Activated CD8-positive, alpha-beta memory T cell treated with anti-CD3 and anti-CD28 coated beads, Interleukin-2, amount 50 U/mL, for 48 hours (primary cell): ENCODE measurements at regions not wholly inside any gene's neighbourhood (a gene's known extent, or its start where the extent isn't known, plus 50 kb on each side); places are given as distances from the start of the nearest gene placed in this dataset.
"Not testable (repeated sequence)": the region's sequence is repeated elsewhere in the genome, so short reads cannot be mapped to it uniquely, and the experiment has no call there.

Experiments
- DNase-seq: peaks from one replicate; pipeline ENCODE4 v3.0.0-alpha.2; 2020

DNA sequence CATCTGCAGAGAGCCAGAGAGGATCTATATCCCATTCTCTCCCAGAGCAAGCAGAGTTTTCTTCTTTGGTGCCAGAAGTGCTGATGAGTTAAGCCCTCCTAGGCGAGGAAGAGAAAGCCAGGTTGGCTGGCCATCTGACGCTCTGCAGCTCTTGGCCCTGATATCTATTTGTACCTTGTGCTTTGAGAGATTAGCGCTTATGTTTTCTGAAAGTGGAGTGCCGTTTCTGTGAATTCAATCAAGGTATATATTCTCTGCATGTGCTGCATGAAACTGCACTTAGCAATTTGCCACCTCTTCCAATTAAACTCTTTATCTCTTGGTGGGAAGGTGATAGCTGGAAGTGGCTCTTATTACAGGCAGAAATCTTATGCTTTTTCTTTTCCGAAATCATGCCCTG lies 177.5 kb downstream of the LPIN1 start:
- no peak for DNase-seq

DNA sequence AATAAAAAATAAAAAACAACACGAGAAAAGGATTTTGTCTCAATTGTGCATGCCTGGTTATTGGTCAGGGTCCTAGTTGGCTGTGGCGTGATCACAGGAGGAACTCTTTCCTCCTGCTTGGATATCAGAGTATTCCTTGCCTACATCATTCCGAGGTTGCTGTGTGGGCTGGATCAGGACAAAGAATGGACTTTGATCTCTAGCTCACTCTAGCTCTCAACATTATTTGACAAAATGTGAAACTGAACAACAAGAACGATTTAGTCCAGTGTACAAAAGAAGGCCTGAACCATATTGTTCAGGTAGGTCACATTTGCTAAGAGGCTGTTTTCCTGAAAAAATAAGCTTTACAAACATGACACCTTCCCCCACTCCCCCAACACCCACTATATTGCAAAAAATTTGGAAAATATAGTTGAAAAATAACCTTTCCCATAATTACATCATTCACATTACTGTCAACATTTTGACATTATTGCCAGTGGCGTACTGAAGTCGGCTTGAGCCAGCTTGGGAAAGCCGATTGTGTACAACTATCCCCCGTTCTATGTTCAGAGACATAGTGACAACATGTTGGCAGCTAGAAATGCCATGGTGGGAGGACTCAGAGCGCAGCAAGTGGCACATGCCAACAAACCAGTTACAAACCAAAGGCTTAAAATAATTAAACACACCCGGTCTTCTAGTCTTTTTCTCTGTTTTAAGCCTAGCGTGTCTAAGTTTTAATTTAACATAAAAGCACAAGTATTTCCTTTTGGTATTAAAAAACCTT lies 179.0 kb downstream of the LPIN1 start:
- DNase-seq: no peak

DNA sequence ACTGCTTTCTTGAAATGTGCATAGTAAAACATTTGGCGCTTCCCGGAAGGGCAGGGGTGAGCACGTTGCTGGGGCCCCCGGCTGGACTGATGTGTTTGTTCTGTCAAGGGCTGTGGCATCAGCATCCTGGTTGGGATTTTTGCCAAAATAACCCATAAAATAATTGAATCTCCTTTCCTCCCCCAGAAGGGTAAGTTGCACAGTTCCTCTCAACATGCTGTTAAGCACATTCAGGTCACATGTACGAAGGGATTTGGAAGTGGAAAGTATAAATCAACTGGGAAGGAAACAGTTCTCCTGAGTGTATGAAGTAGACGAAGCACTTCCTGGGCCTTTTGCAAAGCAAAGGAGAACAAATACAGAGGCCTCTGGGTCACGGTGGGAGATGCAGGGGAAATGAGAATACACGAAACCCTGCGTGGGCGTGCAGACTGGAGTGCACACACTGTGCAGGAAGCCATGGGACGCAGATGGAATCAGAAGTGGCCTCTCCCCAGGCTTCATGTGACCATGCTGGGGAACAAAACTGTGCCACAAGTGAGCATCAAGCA lies 183.9 kb downstream of the LPIN1 start:
- no peak for DNase-seq

DNA sequence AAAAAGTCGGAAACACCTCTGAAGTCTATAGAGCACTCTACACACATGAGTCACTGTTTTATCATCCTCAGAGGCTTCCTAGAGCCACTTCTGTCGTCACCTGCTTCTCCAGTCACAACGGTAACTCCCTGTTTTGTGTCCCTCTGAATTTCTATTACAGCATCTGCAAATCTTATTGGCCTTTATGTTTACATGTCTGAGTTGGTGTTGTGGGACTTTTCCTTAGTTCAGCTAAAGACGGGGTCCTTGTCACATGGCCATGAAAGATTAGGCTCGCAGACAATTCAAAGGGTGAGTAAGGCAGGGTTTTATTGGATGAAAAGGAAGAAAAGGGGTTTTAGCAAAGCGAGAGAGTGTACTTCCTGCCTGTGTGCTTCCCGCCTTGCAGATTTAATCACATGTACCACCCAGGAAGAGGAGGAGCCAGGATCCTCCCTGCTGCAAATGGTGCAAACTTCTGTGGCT lies 185.6 kb downstream of the LPIN1 start:
- no peak for DNase-seq

DNA sequence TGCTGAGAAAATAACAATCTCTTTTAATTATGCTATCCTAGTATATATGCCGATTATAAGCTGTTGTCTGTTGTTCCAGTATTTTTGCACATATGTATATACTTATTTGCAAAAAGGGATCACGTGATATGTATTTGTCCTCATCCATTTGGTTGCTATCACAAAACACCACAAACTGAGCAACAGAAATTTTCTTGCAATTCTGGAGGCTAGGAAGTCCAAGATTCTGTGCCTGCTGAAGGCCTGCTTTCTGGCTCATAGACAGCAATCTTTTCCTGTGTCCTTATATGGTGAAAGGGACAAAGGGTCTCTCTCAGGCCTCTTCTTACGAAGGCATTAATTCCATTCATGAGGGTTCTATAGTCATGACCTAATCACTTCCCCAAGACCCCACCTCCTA lies 186.5 kb downstream of the LPIN1 start:
- no peak for DNase-seq

DNA sequence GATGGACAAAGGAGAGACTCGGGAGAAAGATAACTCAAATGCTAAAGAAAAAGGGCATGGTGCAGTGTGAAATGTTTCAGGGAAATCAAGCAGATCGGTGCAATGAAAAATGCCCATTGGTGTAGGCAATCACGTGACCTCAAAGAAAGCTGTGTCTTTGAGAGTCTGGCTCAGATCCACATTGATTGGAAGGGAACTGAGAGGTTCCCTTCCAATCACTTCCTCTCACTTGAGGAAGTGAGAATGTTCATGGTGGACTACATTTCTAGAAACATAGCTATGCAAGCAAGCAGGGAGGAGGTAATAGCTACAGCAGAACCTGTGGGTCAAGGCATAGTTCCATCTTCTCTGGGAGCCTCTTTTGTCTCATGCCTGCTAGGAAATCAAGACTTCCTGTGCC lies 187.4 kb downstream of the LPIN1 start:
- no peak for DNase-seq

DNA sequence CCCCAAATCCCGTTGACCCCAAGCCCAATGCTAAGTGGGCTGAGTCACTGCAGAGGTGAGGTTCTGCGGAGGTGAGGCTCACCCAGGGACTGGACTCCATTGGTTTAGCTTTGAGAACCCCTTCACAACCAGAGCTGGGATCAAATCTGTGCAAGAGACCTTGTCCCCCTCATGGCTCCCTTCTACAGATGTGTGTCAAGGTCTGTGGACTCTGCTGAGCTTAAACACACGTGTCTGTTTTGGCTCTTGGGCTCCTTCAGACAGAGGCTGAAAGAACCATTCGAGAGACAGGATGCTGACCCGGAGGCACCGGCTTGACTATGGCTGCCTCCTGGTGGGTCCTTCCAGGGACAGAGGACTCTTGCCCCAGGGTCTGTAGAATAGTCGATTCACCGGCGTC lies 190.3 kb downstream of the LPIN1 start:
- no peak for DNase-seq

DNA sequence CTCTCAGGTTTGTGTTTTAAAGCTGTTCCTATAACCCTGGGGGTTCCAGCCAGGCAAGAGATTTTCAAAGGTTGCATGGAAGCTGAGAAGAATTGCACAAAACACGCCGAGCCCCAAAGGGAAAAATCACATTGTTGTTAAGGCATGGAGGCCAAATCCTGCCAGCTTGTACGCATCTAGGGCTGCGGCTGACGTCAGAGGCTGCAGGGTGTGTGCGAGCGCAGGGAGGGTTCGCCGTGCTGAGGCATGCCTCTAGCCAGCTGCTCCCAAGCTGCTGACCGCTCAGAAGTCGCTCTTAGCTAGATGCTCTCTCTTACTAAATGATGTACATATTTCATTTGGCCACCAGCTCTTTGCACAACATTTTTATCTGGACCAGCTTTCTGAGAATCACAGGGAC lies 191.8 kb downstream of the LPIN1 start:
- DNase-seq: no peak

DNA sequence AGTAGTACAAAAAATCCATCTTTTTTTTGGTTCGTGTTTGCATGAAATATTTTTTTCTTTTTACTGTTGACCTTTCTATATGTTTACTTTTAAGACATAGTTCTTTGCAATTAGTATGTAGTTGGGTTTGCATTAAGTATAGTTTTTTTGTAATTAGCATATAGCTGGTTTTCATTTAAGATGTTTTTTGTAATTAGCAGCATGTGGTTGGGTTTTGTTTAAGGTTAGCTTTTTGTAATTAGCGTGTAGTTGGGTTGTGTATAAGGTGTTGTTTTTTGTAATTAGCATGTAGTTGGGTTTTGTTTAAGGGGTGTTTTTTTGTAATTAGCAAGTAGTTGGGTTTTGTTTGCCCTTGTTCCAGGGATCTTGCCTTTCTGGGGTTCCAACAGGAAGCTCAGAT lies 193.1 kb downstream of the LPIN1 start:
- no peak for DNase-seq

DNA sequence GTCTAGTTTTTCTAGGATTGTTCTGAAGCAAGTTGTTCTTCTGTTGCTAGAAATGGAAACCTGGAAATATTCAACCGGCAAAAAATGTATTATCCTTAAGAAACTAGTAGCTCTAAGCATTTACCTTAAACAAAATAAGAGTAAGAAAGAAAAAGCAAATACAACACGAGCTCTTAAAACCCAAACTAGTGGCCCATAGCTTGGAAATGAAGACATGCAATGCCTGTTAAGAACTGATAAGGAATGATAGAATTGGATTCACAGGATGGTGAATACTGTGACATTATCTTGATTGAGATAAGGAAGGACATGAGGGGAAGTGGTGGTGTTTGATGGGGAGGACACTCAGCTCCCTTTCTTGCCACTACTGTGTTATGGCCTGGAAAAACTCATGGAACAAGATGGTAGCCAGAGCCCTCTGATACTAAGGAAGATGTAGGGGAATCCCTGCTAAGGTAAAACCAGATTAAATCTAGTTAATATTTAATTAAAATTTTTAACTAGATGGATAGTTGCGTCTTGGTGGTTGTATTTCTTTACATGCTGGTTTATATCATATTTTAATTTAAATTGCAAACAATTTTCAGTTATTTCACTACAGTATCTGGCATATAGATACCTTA lies 193.8 kb downstream of the LPIN1 start:
- DNase-seq: no peak

DNA sequence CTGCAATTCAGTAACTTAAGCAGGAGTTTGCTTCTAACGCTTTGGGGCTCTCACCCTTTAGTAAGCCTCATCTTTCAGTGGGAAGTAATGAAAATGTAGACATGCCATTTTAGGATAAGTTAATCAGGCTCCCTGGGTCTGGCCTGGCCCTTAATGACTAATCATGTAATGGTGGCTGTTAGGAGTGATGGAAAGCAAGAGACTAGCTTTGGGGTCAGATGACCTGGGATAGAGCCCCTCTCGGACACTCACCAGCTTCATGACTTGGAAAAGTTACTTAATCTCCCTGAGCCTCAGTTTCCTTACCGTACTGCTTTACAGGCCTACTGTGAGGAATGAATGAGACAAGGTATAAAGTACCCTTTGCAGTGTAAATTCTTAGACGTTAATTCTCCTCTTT lies 194.4 kb downstream of the LPIN1 start:
- no peak for DNase-seq

DNA sequence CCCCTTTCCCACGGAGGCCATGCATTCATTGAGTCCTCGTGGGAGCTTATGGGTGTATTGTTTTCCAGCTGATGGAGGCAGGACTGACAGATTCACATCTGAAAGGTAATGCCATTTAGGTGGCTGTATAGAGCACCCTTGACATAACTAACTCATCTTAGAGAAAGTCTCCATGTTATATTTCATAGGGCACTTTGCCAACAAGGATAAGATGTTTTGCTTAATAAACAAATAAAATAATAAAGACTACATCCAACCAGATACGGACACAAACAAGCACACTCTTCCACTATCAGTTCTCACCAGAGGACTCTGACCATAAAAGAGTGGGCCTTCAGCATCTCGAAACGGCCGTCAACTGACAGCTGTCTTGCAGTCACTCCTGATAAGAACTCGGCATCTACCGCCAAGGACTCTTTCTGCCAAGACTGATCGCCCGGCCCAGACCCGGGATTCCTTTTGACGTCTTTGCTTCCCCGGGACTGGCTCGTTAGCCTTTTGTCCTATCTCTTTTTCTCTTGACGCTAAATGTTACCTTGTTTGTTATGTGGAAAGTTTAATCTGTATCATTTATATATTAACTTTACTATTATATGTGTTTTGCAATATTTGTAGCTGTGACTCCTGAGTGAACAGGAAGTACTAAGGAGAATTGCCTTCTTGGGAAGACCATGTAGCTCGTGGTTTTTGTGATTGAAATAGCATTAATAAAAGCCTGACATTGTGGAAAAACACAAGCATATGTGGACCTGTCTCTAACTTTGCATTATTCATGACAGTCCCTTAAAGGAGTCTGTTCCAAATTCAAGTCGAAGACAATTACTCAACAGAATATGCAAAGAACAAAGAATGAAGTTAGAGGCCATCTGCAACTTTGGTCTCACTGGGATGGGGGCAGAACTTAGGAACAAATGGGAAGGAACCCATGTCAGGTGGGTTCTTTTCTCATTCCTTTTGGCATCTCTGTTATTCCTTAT lies 195.1 kb downstream of the LPIN1 start:
- DNase-seq: no peak

DNA sequence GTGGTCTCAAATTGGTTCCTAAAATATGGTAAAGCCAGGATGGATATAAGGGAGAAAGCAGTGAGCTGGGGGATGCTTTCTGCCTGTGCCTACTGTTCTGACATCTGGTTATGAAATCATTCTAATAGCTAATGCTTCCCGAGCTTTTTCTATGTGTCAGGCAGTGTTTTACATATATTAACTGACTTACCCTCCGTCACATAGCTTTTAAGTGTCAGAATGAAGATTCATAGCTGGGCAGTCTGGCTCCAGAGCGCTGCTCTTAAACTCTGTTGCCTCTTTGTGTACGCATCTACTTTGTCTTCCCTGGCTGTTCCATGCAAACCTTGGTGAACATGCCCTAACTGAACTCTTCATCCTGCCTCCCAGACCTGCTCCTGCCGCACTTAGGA lies 195.7 kb downstream of the LPIN1 start:
- no peak for DNase-seq

DNA sequence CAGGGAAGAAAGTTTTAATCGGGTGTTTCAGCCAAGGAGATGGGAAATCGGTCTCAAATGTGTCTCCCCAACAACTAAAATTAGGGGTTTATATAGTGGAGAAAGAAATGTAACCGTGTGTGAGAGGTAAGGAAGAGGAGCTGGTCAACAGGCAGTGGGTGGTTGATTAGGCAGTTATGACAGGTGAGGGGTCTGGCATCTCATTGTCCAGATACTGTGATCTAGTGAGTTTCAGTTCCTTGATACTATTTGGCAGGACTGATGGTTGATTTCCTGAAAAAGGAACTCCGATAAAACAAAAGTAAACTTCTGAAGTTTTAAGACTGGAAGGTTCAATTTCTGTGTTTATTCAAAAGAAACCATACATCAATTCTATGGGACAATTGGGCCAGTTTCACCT lies 197.9 kb downstream of the LPIN1 start:
- no peak for DNase-seq

DNA sequence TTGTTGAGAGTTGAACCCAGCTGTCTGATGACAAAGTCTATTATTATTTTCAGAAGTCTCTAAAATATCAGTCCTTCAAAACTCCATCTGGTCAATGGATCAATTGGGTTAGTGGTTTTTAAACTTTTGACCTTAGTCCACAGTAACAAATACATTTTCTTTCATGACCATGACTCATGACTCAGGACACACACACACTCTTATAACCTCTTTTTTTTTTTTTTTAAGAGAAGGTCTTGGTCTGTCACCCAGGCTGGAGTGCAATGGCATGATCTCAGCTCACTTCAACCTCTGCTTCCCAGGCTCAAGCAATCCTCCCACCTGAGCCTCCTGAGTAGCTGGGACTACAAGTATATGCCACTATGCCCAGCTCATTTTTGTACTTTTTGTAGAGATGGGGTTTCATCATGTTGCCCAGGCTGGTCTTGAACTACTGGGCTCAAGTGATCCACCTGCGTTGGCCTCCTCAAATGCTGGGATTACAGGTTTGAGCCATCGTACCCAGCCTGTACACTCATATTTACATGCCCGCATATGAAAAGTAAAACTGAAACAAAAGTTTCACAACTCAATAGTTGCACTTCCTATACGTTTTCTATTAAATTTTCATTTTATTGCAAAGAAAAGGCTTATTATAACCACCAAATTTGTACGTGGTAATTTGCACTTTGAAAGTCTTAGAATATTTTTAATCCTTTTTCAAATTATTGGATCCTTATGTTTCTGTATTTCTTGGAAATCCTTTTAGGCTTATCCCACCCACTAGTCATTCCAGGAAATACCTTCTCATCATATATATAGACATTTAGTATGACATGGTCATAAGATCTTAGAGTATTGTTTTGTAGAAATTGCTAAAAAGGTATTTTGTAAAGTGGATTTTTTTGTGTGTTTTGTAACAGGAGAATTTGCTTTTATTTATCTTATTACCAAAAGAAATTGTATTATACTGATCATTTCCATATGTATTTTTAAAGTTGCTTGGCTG lies 199.0 kb downstream of the LPIN1 start:
- no peak for DNase-seq

DNA sequence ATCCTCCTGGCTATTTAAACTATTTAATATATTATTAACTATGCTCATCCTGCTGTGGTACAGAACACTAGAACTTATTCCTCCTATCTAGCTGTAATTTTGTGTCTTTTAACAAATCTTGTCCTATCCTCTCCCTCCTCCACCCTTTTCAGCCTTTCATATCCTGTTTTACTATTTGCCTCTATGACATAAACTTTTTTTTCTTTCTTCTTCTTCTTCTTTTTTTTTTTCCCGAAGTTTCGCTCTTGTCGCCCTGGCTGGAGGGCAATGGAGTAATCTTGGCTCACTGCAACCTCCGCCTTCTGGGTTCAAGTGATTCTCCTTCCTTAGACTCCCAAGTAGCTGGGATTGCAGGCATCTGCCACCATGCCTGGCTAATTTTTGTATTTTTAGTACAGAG lies 201.5 kb downstream of the LPIN1 start:
- no peak for DNase-seq

DNA sequence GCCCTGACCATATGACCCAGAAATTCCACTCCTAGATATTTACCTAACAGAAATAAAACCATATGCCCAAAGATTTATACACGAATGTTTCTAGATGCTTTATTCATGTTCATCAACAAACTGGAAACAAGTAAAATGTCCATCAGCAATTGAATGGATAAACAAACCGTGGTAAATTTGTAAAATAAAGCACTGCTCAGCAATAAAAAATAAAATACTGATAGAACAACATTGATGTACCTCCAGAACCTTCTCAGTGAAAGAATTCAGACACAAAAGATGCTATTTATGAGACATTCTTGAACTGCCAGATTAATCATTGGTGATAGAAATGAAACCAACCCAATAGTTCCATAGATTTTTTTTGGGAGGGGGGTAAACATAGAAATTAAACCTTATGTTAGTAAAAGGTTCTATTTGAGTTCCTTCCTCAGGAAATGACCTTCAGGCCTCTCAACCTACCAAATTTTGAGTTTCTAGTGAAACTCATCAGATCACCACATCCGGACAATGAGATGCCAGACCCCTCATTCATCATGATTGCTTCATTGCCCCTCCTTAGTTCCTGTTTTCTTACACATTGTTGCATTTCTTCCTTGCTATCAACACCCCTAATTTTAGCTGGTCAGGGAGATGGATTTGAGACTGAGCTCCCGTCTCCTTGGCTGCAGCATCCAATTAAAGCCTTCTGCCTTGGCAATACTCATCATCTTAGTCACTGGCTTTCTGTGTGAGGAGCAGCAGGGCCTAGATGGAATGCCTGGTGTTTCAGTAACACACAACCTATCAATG lies 203.5 kb downstream of the LPIN1 start:
- no peak for DNase-seq

DNA sequence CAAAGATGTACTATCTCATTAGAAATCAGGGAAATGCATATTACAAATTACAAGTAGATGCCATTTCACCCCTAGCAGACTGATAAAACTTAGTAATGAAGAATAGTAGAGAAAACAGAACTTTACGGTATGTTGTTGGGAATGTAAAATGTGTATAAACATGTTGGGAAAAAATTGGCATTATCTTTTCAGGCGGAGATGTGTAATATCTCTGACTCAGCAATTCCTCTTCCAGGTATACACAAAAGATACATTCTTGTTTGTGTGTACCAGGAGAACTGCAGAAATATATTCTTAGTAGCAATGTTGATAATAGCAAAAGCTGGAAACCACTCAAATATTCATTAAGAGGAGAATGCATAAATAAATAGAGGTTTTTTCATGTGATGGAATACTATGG lies 204.5 kb downstream of the LPIN1 start:
- no peak for DNase-seq

DNA sequence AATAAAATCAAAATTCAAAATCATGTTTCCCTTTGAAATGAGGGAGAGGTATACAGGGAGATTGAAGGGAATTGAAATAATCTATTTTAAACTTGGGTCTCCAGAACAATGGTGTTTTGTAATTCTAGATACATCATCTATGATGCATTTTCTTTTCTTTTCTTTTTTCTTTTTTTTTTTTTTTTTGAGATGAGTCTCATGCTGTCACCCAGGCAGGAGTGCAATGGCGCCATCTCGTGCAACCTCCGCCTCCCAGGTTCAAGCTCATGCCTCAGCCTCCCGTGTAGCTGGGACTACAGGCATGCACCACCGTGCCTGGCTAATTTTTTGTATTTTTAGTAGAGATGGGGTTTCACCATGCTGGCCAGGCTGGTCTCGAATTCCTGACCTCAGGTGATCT lies 205.1 kb downstream of the LPIN1 start:
- not testable (repeated sequence) for DNase-seq

DNA sequence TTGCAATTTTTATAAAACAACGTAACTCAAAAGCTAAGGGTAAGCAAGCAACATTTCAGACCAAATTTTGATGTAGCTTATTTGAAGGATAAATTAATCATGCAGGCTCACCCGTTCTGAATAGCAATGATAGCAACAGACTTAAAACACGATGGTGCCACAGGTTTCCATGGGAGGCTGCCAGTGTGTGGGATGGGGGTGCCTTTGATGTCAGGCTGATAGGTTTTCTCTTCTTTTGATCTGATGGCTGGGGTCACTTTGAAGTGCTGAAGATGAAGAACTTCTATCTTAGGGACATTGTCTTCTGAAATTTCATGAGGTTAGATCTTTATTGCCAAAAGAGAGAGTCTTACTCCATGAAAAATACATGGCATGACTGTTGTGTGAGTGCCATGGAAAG lies 206.8 kb downstream of the LPIN1 start:
- DNase-seq: no peak

DNA sequence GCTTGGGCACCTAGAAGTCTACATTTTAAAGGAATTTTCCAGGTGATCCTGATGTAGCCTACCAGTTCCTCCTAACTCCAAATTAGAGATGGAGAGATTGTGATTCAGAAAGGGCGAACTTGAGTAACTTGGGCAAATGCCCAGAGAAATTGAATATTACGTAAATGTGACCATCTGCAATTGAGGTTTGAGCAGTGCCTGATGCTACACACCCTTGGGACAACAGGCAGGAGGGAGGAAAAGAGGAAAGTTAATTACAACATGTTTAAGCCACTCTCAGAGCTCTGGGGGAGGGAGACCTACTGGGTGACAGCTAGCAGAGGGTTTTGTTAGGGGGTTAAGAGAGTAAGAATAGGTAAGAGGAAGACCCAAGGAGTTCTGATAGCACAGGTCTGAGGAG lies 208.9 kb downstream of the LPIN1 start:
- DNase-seq: no peak
